MV-4-11 (cell line): ENCODE measurements at regions not wholly inside any gene's neighbourhood (a gene's known extent, or its start where the extent isn't known, plus 50 kb on each side); places are given as distances from the start of the nearest gene placed in this dataset.
"Not testable (repeated sequence)": the region's sequence is repeated elsewhere in the genome, so short reads cannot be mapped to it uniquely, and the experiment has no call there.

ENCODE experiments used
- DNase-seq: peaks from one replicate; lab custom pipeline; 2025; lab: John Stamatoyannopoulos, UW

- no peak for DNase-seq
These were observed 81.9 kb upstream of the ADPGK start for GRCh38 chr15:72865486-72865885.

DNA sequence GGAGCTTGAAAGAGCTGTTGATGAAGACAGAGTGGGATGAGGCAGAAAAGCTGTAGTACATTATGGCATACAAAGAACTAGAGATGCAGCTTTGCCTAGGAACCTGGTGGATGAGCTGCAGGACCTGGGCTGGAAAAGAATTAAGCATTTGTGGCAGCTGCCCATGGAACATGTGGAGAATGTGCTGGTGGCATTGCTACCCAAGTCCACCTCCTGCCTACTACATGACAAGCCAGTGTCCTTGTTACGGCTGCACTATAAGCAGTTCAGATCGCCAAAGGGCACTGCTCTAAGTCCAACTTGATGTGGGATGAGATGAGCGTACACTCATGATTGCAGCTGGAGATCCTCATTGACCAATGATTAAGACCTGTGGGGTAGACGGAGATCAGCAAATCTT, 81.1 kb upstream of the ADPGK start:
- DNase-seq, result no peak

DNA sequence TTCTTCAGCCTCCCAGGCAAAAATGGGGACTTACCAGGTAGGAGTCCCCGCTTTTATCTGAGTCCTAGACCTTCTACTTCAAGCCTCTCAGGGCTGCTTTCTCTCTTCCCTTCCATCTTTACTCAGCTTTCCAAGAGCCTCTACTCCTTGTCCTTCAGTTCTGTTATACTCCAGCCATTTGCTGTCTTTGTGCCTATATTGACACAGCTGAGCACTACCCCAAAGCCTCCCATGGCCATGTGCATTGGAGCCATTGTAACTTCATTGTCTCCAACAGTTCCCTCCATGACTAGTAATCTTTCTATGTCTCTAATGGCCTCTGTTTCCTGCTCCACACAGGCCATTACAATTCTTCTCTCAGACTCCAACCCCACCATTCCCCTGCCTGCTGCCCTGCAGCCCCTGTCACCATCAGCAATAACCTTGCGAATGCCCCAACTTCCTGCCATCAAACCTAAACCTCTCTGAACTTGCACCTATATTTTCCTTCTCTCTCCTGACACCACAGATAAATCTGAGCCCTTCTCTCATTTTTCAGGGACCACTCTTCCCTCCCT, 77.9 kb upstream of the ADPGK start:
- DNase-seq, result no peak

DNA sequence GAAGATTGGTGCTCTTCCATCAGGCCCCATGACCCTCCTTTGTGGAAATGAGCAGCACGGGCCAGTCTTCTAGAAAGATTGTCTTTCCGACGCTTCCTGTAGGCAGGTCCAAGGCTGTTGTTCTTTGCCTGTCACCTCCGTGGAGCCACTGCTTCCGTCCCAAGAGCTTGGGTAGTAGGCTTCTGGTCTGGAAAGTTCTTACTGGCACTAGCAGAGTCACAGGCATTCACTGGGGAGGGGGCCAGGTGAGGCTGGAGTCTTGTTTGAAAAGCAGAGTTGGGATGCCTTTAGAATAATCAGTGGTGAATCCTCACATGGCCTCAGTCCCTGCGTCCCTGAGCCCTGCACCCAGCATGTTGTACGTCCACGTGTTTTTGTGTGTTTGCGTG, 76.2 kb upstream of the ADPGK start:
- DNase-seq, result no peak

DNA sequence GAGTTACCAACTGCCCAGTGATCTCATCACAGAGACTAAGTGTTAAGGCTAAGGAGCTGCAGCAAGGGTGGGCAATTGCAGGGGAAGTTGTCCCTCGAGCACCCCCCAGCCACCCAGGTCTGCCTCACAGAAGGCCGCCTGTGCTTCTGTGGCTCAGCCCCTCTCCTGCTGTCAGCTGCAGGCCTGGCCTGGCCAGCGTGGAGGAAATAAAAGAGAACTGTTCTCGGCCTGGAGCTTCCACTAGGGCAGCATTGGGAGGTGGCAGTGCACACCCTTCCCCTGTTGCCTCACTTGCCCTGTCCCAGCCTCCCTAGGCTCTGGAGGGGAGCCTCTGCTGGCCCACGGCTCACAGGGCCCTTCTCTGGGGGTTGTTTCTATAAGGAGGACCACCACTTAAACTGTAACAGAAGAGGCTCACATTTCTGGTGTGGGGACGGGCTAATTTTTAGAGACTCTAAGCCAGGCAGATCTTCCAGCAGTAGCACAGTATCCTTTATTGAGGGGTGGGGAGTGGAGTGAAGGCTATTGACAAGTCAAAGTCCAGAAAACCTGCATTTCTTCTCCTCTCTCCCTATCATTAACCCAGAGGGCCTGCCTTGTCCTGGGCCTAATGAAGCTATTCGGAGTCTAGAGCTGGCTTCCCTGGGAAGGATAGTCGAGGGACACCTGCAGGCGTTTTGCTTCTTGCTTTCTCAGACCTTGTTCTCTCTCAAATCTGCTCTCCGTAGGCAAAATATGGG, 75.6 kb upstream of the ADPGK start:
- no peak for DNase-seq

DNA sequence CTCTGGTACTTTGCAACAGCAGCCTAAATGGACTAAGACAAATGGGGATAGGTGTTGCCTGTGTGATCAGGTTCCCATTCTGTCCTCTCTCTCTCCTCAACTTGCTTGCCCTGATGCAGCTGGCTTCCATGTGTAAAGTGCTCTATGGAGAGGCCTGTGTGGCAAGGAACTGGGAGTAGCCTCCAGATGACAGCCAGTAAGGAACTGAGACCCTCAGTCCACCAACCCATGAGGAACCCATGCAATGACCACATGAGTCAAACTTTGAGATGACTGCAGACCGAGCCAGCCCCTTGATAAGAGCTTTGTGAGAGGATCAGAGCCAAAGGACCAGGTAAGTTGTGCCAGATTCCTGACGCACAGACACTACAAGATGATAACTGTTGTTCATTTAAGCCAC, 74.6 kb upstream of the ADPGK start:
- no peak for DNase-seq

- no peak for DNase-seq
These were observed 73.9 kb upstream of the ADPGK start for GRCh38 chr15:72857331-72858063.

GRCh38 chr15:72856549-72857040, 73.0 kb upstream of the ADPGK start:
- no peak for DNase-seq

DNA sequence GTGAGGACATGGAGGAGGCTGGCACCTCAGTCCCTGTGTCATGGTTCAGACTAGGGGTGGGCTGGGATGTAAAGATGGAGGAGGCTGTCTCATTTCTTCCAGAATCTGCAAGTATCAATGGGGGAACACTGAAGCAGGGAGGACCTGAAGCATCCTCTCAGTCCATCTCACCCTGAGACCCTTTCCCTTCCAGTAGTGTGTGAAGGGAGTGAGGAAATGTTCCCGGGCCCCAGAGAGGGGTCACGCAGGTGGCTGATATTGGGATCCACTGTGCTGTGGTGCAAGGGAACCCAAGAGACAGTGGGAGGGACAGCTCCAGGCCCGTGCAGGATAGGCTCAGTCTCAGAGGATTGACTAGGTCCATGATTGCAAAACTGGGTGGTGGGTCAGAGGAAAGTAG, 72.2 kb upstream of the ADPGK start:
- DNase-seq, result no peak

DNA sequence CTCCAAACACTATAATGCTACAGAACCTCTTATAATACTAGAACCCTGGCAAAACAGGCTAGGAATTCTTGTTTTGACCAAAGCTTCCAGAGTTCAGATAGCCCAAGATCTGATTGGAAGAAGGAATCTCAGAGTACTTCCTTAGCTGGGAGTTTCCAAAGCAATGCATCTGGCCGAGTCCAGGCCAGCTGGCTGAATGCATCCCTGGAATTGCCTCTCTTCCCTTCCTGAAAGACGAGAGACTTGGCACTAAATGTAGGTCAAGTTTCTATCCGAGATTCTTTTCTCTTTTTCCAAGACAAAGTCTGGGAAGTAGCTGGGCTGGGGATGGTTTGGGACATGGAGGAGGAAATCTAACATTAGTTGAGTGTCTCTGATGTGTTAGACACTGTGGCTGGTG, 68.7 kb upstream of the ADPGK start:
- no peak for DNase-seq

DNA sequence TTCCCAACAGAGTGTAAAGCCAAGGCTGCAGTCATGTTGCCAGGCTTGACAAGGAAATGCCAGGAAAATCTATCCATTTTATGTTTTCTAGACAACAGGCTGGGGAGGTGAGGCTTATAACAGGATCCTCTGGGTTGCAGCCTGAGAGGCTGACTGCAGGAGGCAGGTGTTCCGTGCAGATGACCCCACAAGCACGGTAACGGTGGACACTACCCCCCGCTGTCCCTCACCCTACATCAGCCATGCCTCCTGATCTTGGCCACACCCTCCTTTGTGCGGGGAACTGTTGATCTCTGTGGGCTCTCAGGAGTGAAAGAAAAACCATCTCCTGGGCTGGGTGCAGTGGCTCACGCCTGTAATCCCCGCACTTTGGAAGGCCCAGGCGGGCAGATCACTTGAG, 68.0 kb upstream of the ADPGK start:
- DNase-seq, result no peak

DNA sequence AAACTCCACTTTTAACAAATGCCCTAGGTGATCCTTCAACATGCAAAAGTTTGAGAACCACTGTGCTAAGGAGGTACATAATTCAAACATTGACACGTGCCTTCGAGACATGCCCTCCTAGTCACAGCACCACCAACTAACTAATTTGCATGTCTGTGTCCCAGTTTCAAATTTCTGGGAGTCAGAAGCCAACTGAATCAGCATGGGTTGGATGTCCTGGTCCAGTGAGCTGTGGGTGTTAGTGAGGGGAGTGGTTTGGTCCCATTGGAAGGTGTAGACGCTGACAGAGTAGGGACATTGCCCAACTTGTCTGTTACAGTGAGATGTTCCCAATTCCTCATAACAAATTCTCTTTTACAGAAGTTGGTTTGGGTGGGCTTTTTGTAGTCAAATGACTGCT, 67.3 kb upstream of the ADPGK start:
- DNase-seq, result no peak

DNA sequence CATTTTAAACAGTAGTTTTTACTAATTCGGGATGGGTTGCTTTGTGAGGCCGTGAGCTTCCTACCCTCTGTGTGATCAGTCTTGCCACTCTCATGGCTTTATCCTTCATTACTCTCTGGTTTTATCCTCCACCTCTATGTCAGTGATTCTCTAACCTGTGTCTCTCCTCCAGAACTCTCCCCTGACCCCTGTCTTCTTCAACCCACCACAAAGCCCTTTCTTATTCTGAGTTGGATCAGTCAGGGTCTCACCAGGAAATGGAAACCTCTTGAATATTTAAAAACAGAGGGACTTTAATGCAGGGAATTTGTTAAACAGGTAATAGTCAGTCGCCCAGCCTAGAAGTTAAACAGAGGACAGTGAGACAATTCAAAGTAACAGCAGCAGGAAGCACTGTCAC, 64.2 kb upstream of the ADPGK start:
- DNase-seq, result no peak

DNA sequence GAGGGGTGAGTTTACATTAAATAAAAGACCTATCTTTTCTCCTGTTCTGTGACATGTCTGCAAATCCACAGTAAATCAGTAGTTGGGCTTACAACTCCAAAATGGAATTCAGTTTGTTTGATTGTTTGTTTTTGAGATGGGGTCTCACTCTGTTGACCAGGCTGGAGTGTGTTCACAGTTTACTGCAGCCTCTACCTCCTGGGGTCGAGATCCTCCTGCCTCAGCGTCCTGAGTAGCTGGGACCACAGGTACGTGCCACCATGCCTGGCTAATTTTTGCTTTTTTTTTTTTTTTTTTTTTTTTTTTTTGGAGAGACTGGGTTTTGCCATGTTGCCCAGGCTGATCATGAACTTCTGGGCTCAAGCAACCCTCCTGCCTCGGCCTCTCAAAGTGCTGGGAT, 63.5 kb upstream of the ADPGK start:
- no peak for DNase-seq

GRCh38 chr15:72845981-72846383, 62.4 kb upstream of the ADPGK start:
- DNase-seq, result no peak

GRCh38 chr15:72844067-72844466, 60.5 kb upstream of the ADPGK start:
- DNase-seq, result no peak

DNA sequence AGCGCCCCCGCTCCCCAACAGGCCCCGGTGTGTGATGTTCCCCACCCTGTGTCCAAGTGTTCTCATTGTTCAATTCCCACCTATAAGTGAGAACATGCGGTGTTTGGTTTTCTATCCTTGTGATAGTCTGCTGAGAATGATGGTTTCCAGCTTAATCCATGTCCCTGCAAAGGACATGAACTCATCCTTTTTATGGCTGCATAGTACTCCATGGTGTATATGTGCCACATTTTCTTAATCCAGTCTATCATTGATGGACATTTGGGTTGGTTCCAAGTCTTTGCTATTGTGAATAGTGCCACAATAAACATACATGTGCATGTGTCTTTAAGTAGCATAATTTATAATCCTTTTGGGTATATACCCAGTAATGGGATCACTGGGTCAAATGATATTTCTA, 59.8 kb upstream of the ADPGK start:
- not testable (repeated sequence) for DNase-seq

DNA sequence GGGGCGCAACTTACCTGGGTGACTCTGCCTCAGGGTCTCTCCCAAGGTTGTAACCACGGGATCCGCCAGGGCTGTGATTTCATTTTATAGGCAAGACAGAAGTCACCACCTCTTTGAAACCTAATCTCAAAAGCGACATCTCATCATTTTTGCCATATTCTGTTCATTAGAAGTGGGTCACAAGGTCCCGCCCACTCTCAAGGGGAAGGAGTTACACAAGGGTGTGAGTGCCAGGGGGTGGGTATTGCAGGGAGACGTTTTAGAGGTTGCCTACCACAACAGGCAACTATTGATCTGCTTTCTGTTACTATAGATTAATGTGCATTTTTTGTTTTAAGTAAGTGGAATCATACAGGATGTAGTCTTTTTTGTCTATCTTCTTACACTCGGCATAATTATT, 56.6 kb upstream of the ADPGK start:
- DNase-seq, result no peak

GRCh38 chr15:72838311-72838731, 54.8 kb upstream of the ADPGK start:
- DNase-seq, result peak; percentile 87

DNA sequence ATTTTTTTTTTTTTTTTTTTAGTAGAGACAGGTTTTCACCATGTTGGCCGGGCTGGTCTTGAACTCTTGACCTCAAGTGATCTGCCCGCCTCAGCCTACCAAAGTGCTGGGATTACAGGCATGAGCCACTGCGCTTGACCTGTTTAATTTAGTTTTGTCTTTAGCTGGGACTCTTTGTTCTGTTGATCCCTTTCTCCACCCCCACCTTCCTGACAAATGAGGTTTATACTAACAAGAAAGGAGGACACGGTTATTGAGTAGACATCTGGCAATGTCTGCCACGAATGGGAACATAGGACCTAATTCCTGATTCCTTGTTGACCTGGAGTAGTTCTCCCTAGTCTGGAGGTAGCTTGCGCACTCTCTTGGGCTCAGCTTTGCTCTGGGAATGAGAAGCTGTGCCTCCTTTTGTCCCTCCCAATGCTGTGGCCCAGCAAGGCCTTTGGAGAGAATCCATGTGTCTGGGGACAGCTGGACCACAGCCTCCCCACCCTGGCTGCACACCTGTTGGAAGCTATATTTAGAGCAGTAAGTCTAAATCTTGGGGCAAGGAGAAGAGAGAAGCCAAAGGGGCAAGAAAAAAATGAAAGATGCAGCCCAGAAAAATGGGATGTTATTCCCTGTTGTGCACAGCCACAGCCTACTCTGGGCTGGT, 53.2 kb upstream of the ADPGK start:
- DNase-seq, result no peak

- no peak for DNase-seq
These were observed 51.8 kb upstream of the ADPGK start for GRCh38 chr15:72835294-72835890.

DNA sequence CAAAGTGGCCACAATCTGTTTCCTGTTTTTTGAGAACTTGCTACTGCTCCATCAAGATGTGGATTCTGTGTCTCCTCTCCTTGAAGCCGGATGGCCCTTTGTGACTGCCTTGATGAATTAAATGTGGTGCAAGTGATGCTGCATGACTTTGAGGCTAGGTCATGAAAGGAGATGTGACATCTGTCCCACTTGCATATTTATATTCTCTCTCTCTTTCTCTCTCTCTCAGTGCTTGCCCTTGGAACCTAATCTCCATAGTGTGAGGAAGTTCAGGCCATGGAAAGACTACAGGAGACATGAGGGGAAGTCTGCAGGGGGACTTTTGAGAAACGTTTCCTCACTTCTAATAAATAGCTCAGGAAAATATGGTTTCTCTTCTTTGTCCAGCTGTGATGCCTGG, 50.0 kb upstream of the ADPGK start:
- DNase-seq, result no peak
